Stimulated activated naive CD8-positive, alpha-beta T cell treated with anti-CD3 and anti-CD28 coated beads, Interleukin-15, Interleukin-2, amounts not matched to agents 100 U/mL and 50 U/mL, for 24 hours (primary cell): ENCODE measurements at regions not wholly inside any gene's neighbourhood (a gene's known extent, or its start where the extent isn't known, plus 50 kb on each side); places are given as distances from the start of the nearest gene placed in this dataset.
"Not testable (repeated sequence)": the region's sequence is repeated elsewhere in the genome, so short reads cannot be mapped to it uniquely, and the experiment has no call there.

Source experiments
- ATAC-seq: fragments of 150-1000 bp; cut with Tn5 transposase; one replicate; pipeline ENCODE4 v1.10.0; 2021
- DNase-seq: peaks from one replicate; pipeline ENCODE4 v3.0.0; 2021

GRCh38 chr4:167939863-167940616 lies 152.3 kb upstream of the ANXA10 start:
- DNase-seq (no peak), ATAC-seq (no peak)

- ATAC-seq (no peak), DNase-seq (no peak)
These were observed 148.3 kb upstream of the ANXA10 start for GRCh38 chr4:167943872-167944505.

GRCh38 chr4:167944721-167945120 lies 147.6 kb upstream of the ANXA10 start:
- DNase-seq (no peak), ATAC-seq (no peak)

- DNase-seq: no peak
- no peak for ATAC-seq
These were observed 137.3 kb upstream of the ANXA10 start for GRCh38 chr4:167955006-167955405.

GRCh38 chr4:167956676-167957075 lies 135.7 kb upstream of the ANXA10 start:
- no peak for ATAC-seq
- no peak for DNase-seq

DNA sequence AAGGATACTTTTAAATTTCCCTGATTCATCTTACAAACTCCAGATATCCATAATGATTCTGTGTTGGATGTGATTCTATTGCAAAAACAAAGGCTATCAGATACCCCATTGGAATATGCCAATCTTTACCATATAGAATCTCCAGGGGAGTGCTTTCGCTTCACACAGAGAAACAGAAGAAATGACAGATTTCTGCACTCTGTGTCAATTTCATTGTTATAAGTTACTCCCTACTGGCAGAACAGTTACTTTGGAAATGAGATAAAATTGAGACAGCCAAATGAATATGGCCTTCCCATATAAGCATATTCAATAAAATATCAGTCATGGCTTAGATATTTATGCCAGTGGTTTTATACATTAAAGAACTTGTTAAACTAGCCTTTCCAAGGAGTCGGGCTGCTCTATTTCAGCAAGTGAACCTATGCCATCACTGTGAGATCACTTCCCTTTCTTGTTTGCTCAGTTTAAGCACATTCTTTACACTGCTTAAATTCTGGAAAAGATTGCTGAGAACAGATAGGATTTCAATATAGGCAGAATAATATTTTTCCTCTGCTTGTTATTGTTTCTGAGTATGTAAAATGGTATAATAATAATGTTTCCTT lies 127.5 kb upstream of the ANXA10 start:
- DNase-seq: no peak
- no peak for ATAC-seq

DNA sequence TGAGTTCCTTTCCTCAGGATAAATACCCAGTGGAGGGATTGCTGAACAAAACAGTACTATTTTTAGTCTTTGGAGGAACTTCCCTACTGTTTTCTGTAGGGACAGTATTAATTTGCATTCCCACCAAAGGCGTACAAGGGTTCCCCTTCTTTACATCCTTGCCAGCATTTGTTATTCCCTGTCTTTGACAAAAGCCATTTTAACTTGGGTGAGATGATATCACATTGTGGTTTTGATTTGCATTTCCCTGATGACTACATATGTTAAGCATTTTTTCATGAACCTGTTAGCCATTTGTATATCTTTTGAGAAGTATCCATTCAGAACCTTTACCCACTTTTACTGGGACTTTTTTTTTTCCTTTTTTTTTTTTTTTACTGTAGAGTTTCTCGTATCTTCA lies 126.2 kb upstream of the ANXA10 start:
- DNase-seq: no peak
- ATAC-seq: no peak

GRCh38 chr4:167973513-167973912 lies 118.8 kb upstream of the ANXA10 start:
- no peak for DNase-seq
- no peak for ATAC-seq

GRCh38 chr4:167985565-167985964 lies 106.8 kb upstream of the ANXA10 start:
- DNase-seq (no peak), ATAC-seq (no peak)

- ATAC-seq (no peak), DNase-seq (no peak)
These were observed 106.3 kb upstream of the ANXA10 start for GRCh38 chr4:167986044-167986443.

DNA sequence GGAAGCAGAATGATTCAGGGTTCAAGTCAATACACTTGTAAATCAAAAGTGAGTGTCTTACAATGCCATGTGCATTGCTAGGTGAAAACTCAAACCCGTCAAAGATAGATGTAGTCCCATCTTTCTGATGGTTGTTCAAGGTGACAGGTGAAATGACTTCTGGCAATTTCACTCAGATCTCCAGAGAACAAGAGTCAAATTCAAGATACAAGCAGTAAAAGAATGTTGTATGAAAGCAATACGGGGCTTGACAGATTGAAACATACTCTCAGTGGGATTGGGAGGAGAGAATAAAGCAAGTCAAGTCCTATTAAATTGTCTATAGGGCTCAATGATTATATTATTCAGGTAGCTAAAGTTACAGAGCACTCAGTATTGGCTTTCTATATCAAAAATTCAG lies 105.1 kb upstream of the ANXA10 start:
- DNase-seq (no peak), ATAC-seq (no peak)

- DNase-seq (no peak), ATAC-seq (no peak)
These were observed 102.5 kb upstream of the ANXA10 start for GRCh38 chr4:167989815-167990214.

DNA sequence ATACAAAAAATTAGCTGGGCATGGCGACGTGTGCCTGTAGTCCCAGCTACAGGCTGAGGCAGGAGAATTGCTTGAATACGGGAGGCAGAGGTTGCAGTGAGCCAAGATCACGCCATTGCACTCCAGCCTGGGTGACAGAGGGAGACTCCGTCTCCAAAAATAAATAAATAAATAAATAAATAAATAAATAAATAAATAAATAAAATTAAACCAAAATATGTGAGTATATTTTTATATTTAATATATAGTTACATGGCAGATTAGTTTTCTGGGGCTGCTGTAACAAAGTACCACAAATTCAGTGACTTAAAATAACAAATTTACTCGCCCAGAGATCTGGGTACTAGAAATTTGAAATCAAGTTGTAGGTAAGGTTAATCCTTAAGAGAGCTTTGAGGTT lies 84.2 kb upstream of the ANXA10 start:
- DNase-seq, ATAC-seq: not testable (repeated sequence)

DNA sequence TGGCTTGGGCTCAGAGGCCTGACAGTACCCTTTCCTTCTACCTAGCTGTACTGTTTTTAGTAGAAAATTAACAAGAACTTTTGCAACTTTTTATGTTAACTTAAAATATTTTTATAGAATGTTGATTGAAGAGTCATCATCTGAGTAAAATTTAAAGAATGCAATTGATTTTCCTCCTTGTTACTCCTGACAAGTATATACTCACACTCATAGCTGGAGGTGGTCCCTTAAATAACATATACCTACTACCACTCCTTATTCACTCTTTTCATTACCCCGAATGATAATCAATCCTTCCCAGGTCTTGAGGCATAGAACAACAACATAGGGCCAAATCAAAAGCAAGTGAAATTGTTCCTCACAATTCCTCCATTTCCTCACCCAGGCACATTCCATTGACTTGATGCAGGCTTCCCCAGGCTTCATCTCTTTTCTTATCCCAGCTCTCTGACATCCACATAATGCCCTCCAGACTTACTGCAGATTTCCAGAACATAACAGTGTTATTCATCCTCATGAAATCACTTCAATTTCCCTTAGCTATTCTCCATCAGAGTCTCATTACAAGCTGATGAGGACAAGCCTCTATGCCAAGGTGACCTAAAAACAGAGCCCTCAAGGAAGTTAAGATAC lies 73.2 kb upstream of the ANXA10 start:
- DNase-seq (no peak), ATAC-seq (no peak)

DNA sequence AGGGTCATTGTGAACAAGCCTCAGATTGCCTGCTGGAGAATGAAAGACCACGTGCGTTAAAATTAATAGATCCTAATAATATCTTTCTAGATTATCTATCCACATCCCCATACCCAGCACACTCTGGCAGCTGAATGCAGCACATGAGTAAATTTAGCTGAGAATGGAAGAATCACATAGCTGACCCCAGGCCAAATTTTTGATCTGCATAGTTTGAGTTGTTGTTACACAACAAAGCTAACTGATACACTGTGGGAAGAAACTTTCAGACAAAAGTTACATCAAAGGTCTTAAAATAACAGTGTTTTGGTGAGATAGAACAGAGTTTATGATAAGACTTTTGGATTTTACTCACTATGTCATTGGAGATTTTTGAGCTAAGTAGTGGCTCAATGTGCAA lies 72.4 kb upstream of the ANXA10 start:
- no peak for DNase-seq
- ATAC-seq: no peak

GRCh38 chr4:168021666-168022065 lies 70.7 kb upstream of the ANXA10 start:
- DNase-seq (no peak), ATAC-seq (no peak)

GRCh38 chr4:168028568-168028967 lies 63.8 kb upstream of the ANXA10 start:
- DNase-seq: no peak

DNA sequence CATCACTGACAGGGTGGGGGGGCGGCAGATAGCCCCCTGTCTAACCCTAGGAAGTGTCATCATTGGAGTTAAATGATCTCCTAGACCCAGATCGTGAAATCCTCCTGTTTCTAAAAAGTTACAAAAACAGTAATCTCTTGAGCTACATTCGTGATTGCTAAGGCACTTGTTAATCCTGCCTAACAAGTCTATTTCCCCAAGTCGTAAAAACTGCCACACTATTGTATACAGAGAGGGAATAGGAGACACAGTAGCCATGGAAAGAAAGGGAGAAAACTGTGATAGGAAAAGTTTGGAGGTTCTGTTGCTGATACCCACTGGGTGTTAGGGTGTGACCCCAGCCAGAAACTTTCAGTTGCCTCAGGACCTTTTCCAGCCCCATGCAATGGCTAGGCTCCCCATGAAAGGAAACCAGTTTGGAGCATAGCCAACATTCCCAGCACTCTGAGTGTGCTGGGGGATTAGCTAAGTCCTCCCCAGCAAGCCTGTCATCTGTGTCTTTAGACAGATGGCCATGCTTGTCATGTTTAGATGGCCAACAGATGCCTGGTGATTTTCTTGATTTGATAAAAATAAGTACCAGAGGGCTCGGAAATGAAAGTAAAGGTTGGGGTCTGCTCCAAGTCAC lies 63.3 kb upstream of the ANXA10 start:
- no peak for DNase-seq

More at GRCh38 chr4:168028568-168028967, 63.8 kb upstream of the ANXA10 start:
- no peak for ATAC-seq

DNA sequence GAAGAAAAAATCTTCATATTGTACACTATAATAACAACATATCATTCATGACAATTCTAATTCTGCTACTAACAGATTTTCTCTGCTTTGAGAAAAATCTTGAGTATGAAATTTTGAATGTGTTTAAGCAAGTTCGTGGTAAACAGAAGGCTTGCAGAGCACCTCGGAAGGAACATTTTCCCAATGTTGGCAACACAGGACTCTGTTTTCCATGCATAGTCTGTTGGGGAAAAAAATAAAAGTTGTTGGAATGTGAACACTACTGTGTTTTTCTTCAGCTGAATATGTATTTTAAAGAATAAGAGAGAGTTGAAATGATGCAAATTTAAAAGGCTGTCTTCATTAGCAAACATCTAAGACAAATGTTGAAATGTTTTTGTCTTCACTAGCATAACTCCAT lies 54.7 kb upstream of the ANXA10 start:
- no peak for DNase-seq
- ATAC-seq: no peak

More for the DNA sequence above, 63.3 kb upstream of the ANXA10 start:
- no peak for ATAC-seq

DNA sequence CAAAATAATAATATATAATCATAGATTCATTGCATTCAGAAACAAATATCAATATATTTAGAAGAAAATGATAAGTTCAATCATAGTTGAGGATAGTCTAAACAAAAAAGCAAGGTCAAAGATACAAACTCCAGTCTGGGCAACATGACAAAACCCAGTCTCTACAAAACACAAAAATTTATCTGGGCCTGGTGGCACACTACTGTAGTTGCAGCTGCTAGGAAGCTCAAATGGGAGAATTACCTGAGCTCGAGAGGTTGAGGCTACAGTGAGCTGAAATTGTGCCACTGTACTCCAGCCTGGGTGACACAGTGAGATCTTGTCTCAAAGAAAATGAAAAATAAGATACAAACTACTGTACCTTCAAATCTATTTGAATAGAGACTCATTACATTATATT lies 52.7 kb upstream of the ANXA10 start:
- DNase-seq (no peak), ATAC-seq (no peak)
